CD14-positive monocyte (primary cell): ENCODE measurements at regions not wholly inside any gene's neighbourhood (a gene's known extent, or its start where the extent isn't known, plus 50 kb on each side); places are given as distances from the start of the nearest gene placed in this dataset.

Source experiments
- DNase-seq, 3 donors: peaks; one replicate each; pipeline ENCODE4 v3.0.0-alpha.2; 2011 to 2022
- H2AFZ ChIP-seq: 2 replicates; pipeline ENCODE4 v1.6.0; 2012; ENCODE audit warnings: mild to moderate bottlenecking, low read depth, low read length, inconsistent platforms; ENCODE audit not compliant: insufficient read depth, poor library complexity, severe bottlenecking
- H3K27ac ChIP-seq, 2 donors: 1 replicate in 1 of 2; 2 replicates in 1 of 2; pipeline ENCODE4 v1.5.1; 2012 to 2013; ENCODE audit warnings: low read length in 2 of 2, control low read depth in 1 of 2, inconsistent platforms in 1 of 2, low read depth in 1 of 2, mild to moderate bottlenecking in 1 of 2
- H3K27me3 ChIP-seq, 2 donors: one replicate each; pipeline versions ENCODE4 v1.6.0 to v1.6.1; 2011 to 2013; ENCODE audit warnings: low read length in 2 of 2; ENCODE audit not compliant: control insufficient read depth in 2 of 2, insufficient read depth in 2 of 2
- H3K36me3 ChIP-seq, 2 donors: replicated peaks in 1 of 2; 1 replicate in 1 of 2; 2 replicates in 1 of 2; pipeline versions ENCODE4 v1.5.1 to v1.6.1; 2012 to 2013; ENCODE audit warnings: low read length in 2 of 2, control low read depth in 1 of 2, inconsistent platforms in 1 of 2, mild to moderate bottlenecking in 1 of 2; ENCODE audit not compliant: insufficient read depth in 2 of 2, control insufficient read depth in 1 of 2
- H3K4me1 ChIP-seq, 2 donors: 1 replicate in 1 of 2; 2 replicates in 1 of 2; pipeline versions ENCODE4 v1.5.1 to v1.6.1; 2012 to 2013; ENCODE audit warnings: low read length in 2 of 2, control low read depth in 1 of 2, inconsistent platforms in 1 of 2, mild to moderate bottlenecking in 1 of 2, moderate library complexity in 1 of 2; ENCODE audit not compliant: insufficient read depth in 2 of 2, control insufficient read depth in 1 of 2
- H3K4me2 ChIP-seq: replicated peaks from 2 replicates; pipeline ENCODE3; 2012; ENCODE audit warnings: low read length, moderate library complexity, mild to moderate bottlenecking; ENCODE audit not compliant: poor library complexity, severe bottlenecking; ENCODE audit errors: extremely low read depth
- H3K4me3 ChIP-seq, 3 experiments: fragments of 200-600 bp in 1 of 3; sonication (generic) in 1 of 3; replicated peaks in 1 of 3; 1 replicate in 2 of 3; 2 replicates in 1 of 3; pipeline ENCODE4 v1.5.1; 2011 to 2013; ENCODE audit warnings: low read length in 3 of 3, mild to moderate bottlenecking in 3 of 3, control low read depth in 2 of 3, low read depth in 2 of 3, inconsistent platforms in 1 of 3, moderate library complexity in 1 of 3
- H3K79me2 ChIP-seq: 2 replicates; pipeline ENCODE4 v1.6.0; 2012; ENCODE audit warnings: mild to moderate bottlenecking, control low read depth, inconsistent platforms, low read length, moderate library complexity; ENCODE audit not compliant: insufficient read depth
- H3K9ac ChIP-seq: 2 replicates; pipeline ENCODE4 v1.6.0; 2017; ENCODE audit warnings: low read length, mild to moderate bottlenecking; ENCODE audit not compliant: insufficient read depth, poor library complexity, severe bottlenecking
- H3K9me3 ChIP-seq, 2 donors: replicated peaks in 1 of 2; 1 replicate in 1 of 2; 2 replicates in 1 of 2; pipeline versions ENCODE4 v1.5.1 to v1.6.1; 2012 to 2013; ENCODE audit warnings: low read length in 2 of 2, control low read depth in 1 of 2; ENCODE audit not compliant: control insufficient read depth in 1 of 2, insufficient read depth in 1 of 2
- H4K20me1 ChIP-seq: 2 replicates; pipeline ENCODE4 v1.6.0; 2012; ENCODE audit warnings: mild to moderate bottlenecking, low read length, control low read depth, moderate library complexity; ENCODE audit not compliant: insufficient read depth
- H3K27ac Mint-ChIP-seq, 7 donors: one replicate each; pipeline ENCODE4 v1.8.0; 2020; ENCODE audit warnings: mild to moderate bottlenecking in 7 of 7, mixed read lengths in 7 of 7, moderate library complexity in 6 of 7, inconsistent platforms in 2 of 7
- H3K27me3 Mint-ChIP-seq, 3 donors: one replicate each; pipeline ENCODE4 v1.8.0; 2021 to 2022; ENCODE audit warnings: low read depth in 3 of 3, mild to moderate bottlenecking in 3 of 3, mixed read lengths in 3 of 3, moderate library complexity in 3 of 3, inconsistent platforms in 1 of 3
- H3K36me3 Mint-ChIP-seq, 2 donors: one replicate each; pipeline ENCODE4 v1.8.0; 2020; ENCODE audit warnings: mixed read lengths in 2 of 2, inconsistent platforms in 1 of 2, mild to moderate bottlenecking in 1 of 2
- H3K4me1 Mint-ChIP-seq: one replicate; pipeline ENCODE4 v1.8.0; 2020; ENCODE audit warnings: mild to moderate bottlenecking, mixed read lengths
- H3K4me3 Mint-ChIP-seq, 2 donors: one replicate each; pipeline ENCODE4 v1.8.0; 2020; ENCODE audit warnings: mild to moderate bottlenecking in 2 of 2, mixed read lengths in 2 of 2, moderate library complexity in 1 of 2
- H3K9me3 Mint-ChIP-seq, 7 donors: one replicate each; pipeline ENCODE4 v1.8.0; 2020 to 2022; ENCODE audit warnings: mixed read lengths in 7 of 7, mild to moderate bottlenecking in 6 of 7, moderate library complexity in 6 of 7, inconsistent platforms in 2 of 7
- WGBS: methylation state at CpG from one replicate; pipeline ENCODE4 v1.1.5; 2013; ENCODE audit warnings: missing lambda C conversion rate; ENCODE audit not compliant: insufficient coverage; 5-methylcytosine and 5-hydroxymethylcytosine counted together
- intact Hi-C, 2 donors: fragments of 100-400 bp; cut with micrococcal nuclease; formaldehyde crosslinking; loops; one replicate each; pipeline versions ENCODE4 v1.15.0 to v1.15.1; 2023
- TF ChIP-seq, protein P1 (sequence below): fragments of 200-600 bp; IDR thresholded peaks from one replicate; pipeline ENCODE4 v1.8.0; 2022; ENCODE audit warnings: antibody characterized with exemption, mild to moderate bottlenecking

DNA sequence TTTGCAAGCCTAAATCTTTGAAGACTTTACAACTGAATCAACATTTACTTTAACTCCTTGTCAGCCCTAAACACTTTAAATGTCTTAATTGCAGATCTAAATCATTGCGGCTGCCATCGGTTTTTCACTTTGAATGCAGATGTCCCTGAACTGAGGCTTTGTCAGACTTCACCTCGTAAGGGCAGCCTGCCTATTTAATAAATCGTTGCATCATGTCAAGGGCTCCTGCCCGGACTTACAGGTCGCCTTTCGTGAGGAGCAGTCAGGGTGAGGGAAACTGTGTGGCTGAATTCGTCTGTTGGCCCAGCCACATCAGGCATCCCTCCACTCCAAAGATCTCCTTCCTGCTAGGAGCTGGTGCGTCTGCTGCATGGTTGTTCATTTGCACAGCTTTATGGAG lies 368.2 kb upstream of the NPVF start:
- Mint-ChIP-seq H3K9me3 (peaks cover 0 to 4% (median 0%) of the 10 kb centered on the region in 7 donors), H3K36me3 (no peaks in the 10 kb centered on the region), H3K27me3 (peaks cover 4 to 5% (median 4%) of the 10 kb centered on the region in 3 donors), H3K4me3 (no peak overlapping the region), H3K4me1 (peaks cover 10% of the 10 kb centered on the region), H3K27ac (no peak overlapping the region)
- no peaks in the 10 kb centered on the region for H3K79me2 ChIP-seq
- intact Hi-C loops: no loop called here
- H4K20me1 ChIP-seq: no peaks in the 10 kb centered on the region
- no peak overlapping the region for H3K4me2 ChIP-seq
- no peak for DNase-seq
- TF ChIP-seq, protein P1, sequence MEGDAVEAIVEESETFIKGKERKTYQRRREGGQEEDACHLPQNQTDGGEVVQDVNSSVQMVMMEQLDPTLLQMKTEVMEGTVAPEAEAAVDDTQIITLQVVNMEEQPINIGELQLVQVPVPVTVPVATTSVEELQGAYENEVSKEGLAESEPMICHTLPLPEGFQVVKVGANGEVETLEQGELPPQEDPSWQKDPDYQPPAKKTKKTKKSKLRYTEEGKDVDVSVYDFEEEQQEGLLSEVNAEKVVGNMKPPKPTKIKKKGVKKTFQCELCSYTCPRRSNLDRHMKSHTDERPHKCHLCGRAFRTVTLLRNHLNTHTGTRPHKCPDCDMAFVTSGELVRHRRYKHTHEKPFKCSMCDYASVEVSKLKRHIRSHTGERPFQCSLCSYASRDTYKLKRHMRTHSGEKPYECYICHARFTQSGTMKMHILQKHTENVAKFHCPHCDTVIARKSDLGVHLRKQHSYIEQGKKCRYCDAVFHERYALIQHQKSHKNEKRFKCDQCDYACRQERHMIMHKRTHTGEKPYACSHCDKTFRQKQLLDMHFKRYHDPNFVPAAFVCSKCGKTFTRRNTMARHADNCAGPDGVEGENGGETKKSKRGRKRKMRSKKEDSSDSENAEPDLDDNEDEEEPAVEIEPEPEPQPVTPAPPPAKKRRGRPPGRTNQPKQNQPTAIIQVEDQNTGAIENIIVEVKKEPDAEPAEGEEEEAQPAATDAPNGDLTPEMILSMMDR: no peak
- H3K27ac ChIP-seq: no peak overlapping the region
- peaks cover 4% of the 10 kb centered on the region in 2 donors for H3K4me1 ChIP-seq
- H3K36me3 ChIP-seq: no peaks in the 10 kb centered on the region
- H3K4me3 ChIP-seq: no peak overlapping the region
- H3K9ac ChIP-seq: no peak overlapping the region
- H3K9me3 ChIP-seq: peaks cover 0 to 3% of the 10 kb centered on the region in 2 donors
- H3K27me3 ChIP-seq: no peaks in the 10 kb centered on the region
- H2AFZ ChIP-seq: no peak overlapping the region
- WGBS: 92% methylated on average over 6 of the region's 9 CpGs

DNA sequence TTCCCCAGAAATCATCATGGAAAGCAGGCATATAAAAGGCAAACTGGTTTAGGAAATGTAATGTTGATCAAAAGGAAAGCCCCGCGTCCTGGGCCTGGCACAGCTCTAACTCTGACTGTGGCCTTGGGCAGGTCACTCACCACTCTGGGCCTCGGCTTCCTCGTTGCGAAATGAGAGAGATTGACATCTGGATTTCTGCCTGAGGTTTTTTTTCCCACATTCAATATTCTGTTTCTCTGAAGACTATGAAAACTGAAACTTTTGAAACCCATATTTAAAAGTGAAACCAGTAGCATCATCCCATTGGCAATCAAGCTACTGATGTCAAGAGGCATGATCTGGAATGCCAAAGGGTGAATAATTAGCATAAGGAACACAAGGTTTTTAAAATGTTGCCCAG lies 369.7 kb upstream of the NPVF start:
- Mint-ChIP-seq H3K36me3 (no peaks in the 10 kb centered on the region), H3K9me3 (peaks cover 0 to 4% (median 0%) of the 10 kb centered on the region in 7 donors), H3K27me3 (peaks cover 8 to 9% (median 8%) of the 10 kb centered on the region in 3 donors), H3K4me3 (no peak overlapping the region), H3K4me1 (peaks cover 11% of the 10 kb centered on the region), H3K27ac (no peak overlapping the region)
- intact Hi-C loops: no loop called here
- no peak overlapping the region for H3K27ac ChIP-seq
- DNase-seq: no peak
- no peak overlapping the region for H2AFZ ChIP-seq
- no peak overlapping the region for H3K4me3 ChIP-seq
- no peaks in the 10 kb centered on the region for H4K20me1 ChIP-seq
- H3K79me2 ChIP-seq: no peaks in the 10 kb centered on the region
- H3K9me3 ChIP-seq: peaks cover 0 to 3% of the 10 kb centered on the region in 2 donors
- H3K4me2 ChIP-seq: no peak overlapping the region
- H3K36me3 ChIP-seq: no peaks in the 10 kb centered on the region
- TF ChIP-seq, protein P1: no peak
- H3K27me3 ChIP-seq: peaks cover 3 to 5% of the 10 kb centered on the region in 2 donors
- H3K9ac ChIP-seq: no peak overlapping the region
- no CpG with 5 or more reads among the region's 5 CpGs for WGBS
- H3K4me1 ChIP-seq: peaks cover 4% of the 10 kb centered on the region in 2 donors
